ENCODE measurements at regions not wholly inside any gene's neighbourhood (a gene's known extent, or its start where the extent isn't known, plus 50 kb on each side); places are given as distances from the start of the nearest gene placed in this dataset.

GRCh38 chr1:201614262-201615015 lies 75.5 kb downstream of the NAV1 start:
- no peak overlapping the region for H3K4me3 ChIP-seq (ENCODE audit: low read length)
- DNase-seq: peak; percentile 54 to 82 (median 78)
- 20% methylated on average over 22 of the region's 22 CpGs for WGBS

GRCh38 chr1:201617157-201617556 lies 78.2 kb downstream of the NAV1 start:
- ATAC-seq: no peak
- WGBS: 80% methylated on average over 3 of the region's 3 CpGs
- H3K27ac ChIP-seq (ENCODE audit: low read length): no peak overlapping the region
- no peaks in the 10 kb centered on the region for H3K4me1 ChIP-seq (ENCODE audit: control insufficient read depth, insufficient read depth, low read length)
- DNase-seq: no peak
- intact Hi-C loops (cut with DNase I): no loop called here
- no peaks in the 10 kb centered on the region for H3K9me3 ChIP-seq (ENCODE audit: control insufficient read depth, low read length)
- no peak overlapping the region for H3K4me3 ChIP-seq (ENCODE audit: low read length)
- no peaks in the 10 kb centered on the region for H3K27me3 ChIP-seq (ENCODE audit: control insufficient read depth, insufficient read depth)

More at GRCh38 chr1:201614262-201615015, 75.5 kb downstream of the NAV1 start:
- peaks cover 9% of the 10 kb centered on the region for H3K4me1 ChIP-seq (ENCODE audit: control insufficient read depth, insufficient read depth, low read length)
- no peak overlapping the region for H3K27ac ChIP-seq (ENCODE audit: low read length)
- intact Hi-C loops (cut with DNase I): no loop called here
- H3K27me3 ChIP-seq (ENCODE audit: control insufficient read depth, insufficient read depth): no peaks in the 10 kb centered on the region
- ATAC-seq: peak; percentile 77 to 82
- no peaks in the 10 kb centered on the region for H3K9me3 ChIP-seq (ENCODE audit: control insufficient read depth, low read length)

- intact Hi-C loops (cut with DNase I): no loop called here
- Histone ChIP-seq H3K4me1 (ENCODE audit: control insufficient read depth, insufficient read depth, low read length) (no peaks in the 10 kb centered on the region), H3K4me3 (ENCODE audit: low read length) (no peak overlapping the region), H3K27ac (ENCODE audit: low read length) (no peak overlapping the region), H3K9me3 (ENCODE audit: control insufficient read depth, low read length) (no peaks in the 10 kb centered on the region), H3K27me3 (ENCODE audit: control insufficient read depth, insufficient read depth) (no peaks in the 10 kb centered on the region)
- 75% methylated on average over 3 of the region's 3 CpGs for WGBS
- ATAC-seq (no peak), DNase-seq (peak in 1 of 3 donors; percentile 15)
Measured at GRCh38 chr1:201618389-201618788, 79.5 kb downstream of the NAV1 start.

GRCh38 chr1:201618905-201619304 lies 80.0 kb downstream of the NAV1 start:
- WGBS: 86% methylated on average over 5 of the region's 5 CpGs
- no peaks in the 10 kb centered on the region for H3K9me3 ChIP-seq (ENCODE audit: control insufficient read depth, low read length)
- no peak overlapping the region for H3K4me3 ChIP-seq (ENCODE audit: low read length)
- no peak for ATAC-seq
- DNase-seq: peak in 1 of 3 donors; percentile 18
- no peaks in the 10 kb centered on the region for H3K4me1 ChIP-seq (ENCODE audit: control insufficient read depth, insufficient read depth, low read length)
- intact Hi-C loops (cut with DNase I): no loop called here
- H3K27me3 ChIP-seq (ENCODE audit: control insufficient read depth, insufficient read depth): no peaks in the 10 kb centered on the region
- H3K27ac ChIP-seq (ENCODE audit: low read length): no peak overlapping the region

GRCh38 chr1:201619513-201619912 lies 80.6 kb downstream of the NAV1 start:
- intact Hi-C loops (cut with DNase I): no loop called here
- H3K9me3 ChIP-seq (ENCODE audit: control insufficient read depth, low read length): no peaks in the 10 kb centered on the region
- H3K27me3 ChIP-seq (ENCODE audit: control insufficient read depth, insufficient read depth): no peaks in the 10 kb centered on the region
- no peak for ATAC-seq
- no peaks in the 10 kb centered on the region for H3K4me1 ChIP-seq (ENCODE audit: control insufficient read depth, insufficient read depth, low read length)
- H3K4me3 ChIP-seq (ENCODE audit: low read length): no peak overlapping the region
- H3K27ac ChIP-seq (ENCODE audit: low read length): no peak overlapping the region
- peak in 1 of 3 donors; percentile 5 for DNase-seq
- WGBS: 92% methylated on average over 1 of the region's 1 CpG

- Histone ChIP-seq H3K27me3 (ENCODE audit: control insufficient read depth, insufficient read depth) (no peaks in the 10 kb centered on the region), H3K9me3 (ENCODE audit: control insufficient read depth, low read length) (no peaks in the 10 kb centered on the region), H3K4me1 (ENCODE audit: control insufficient read depth, insufficient read depth, low read length) (peaks cover 2% of the 10 kb centered on the region), H3K4me3 (ENCODE audit: low read length) (no peak overlapping the region), H3K27ac (ENCODE audit: low read length) (no peak overlapping the region)
- DNase-seq: peak in 1 of 3 donors; percentile 3
- 80% methylated on average over 4 of the region's 4 CpGs for WGBS
- intact Hi-C loops (cut with DNase I): no loop called here
- no peak for ATAC-seq
Measured at GRCh38 chr1:201622353-201622752, 83.4 kb downstream of the NAV1 start.

- H3K27me3 ChIP-seq (ENCODE audit: control insufficient read depth, insufficient read depth): no peaks in the 10 kb centered on the region
- H3K4me3 ChIP-seq (ENCODE audit: low read length): no peak overlapping the region
- whole genome bisulfite sequencing: 93% methylated on average over 15 of the region's 15 CpGs
- peaks cover 2% of the 10 kb centered on the region for H3K4me1 ChIP-seq (ENCODE audit: control insufficient read depth, insufficient read depth, low read length)
- intact Hi-C loops (cut with DNase I): no loop called here
- ATAC-seq (no peak), DNase-seq (peak in 1 of 3 donors; percentile 20)
- H3K9me3 ChIP-seq (ENCODE audit: control insufficient read depth, low read length): no peaks in the 10 kb centered on the region
- H3K27ac ChIP-seq (ENCODE audit: low read length): no peak overlapping the region
Measured at GRCh38 chr1:201622824-201623223, 83.9 kb downstream of the NAV1 start.

GRCh38 chr1:201624741-201625225 lies 85.9 kb downstream of the NAV1 start:
- DNase-seq (no peak), ATAC-seq (no peak)
- intact Hi-C loops (cut with DNase I): no loop called here
- Histone ChIP-seq H3K27ac (ENCODE audit: low read length) (no peak overlapping the region), H3K4me3 (ENCODE audit: low read length) (no peak overlapping the region), H3K27me3 (ENCODE audit: control insufficient read depth, insufficient read depth) (no peaks in the 10 kb centered on the region), H3K4me1 (ENCODE audit: control insufficient read depth, insufficient read depth, low read length) (peaks cover 5% of the 10 kb centered on the region), H3K9me3 (ENCODE audit: control insufficient read depth, low read length) (no peaks in the 10 kb centered on the region)
- 77% methylated on average over 4 of the region's 4 CpGs for WGBS

- H3K27me3 ChIP-seq (ENCODE audit: control insufficient read depth, insufficient read depth): no peaks in the 10 kb centered on the region
- H3K4me1 ChIP-seq (ENCODE audit: control insufficient read depth, insufficient read depth, low read length): peaks cover 6% of the 10 kb centered on the region
- DNase-seq: no peak
- H3K27ac ChIP-seq (ENCODE audit: low read length): no peak overlapping the region
- no peak overlapping the region for H3K4me3 ChIP-seq (ENCODE audit: low read length)
- WGBS: 59% methylated on average over 3 of the region's 3 CpGs
- H3K9me3 ChIP-seq (ENCODE audit: control insufficient read depth, low read length): no peaks in the 10 kb centered on the region
- peak in 1 of 2 donors; percentile 51 for ATAC-seq
- intact Hi-C loops (cut with DNase I): no loop called here
Measured at GRCh38 chr1:201625226-201625761, 86.4 kb downstream of the NAV1 start.

GRCh38 chr1:201625851-201626251 lies 86.9 kb downstream of the NAV1 start:
- no peaks in the 10 kb centered on the region for H3K27me3 ChIP-seq (ENCODE audit: control insufficient read depth, insufficient read depth)
- H3K4me3 ChIP-seq (ENCODE audit: low read length): no peak overlapping the region
- DNase-seq (peak in 1 of 3 donors; percentile 29), ATAC-seq (no peak)
- no peak overlapping the region for H3K27ac ChIP-seq (ENCODE audit: low read length)
- WGBS: 97% methylated on average over 3 of the region's 3 CpGs
- H3K4me1 ChIP-seq (ENCODE audit: control insufficient read depth, insufficient read depth, low read length): peaks cover 8% of the 10 kb centered on the region
- H3K9me3 ChIP-seq (ENCODE audit: control insufficient read depth, low read length): no peaks in the 10 kb centered on the region
- intact Hi-C loops (cut with DNase I): no loop called here

GRCh38 chr1:201626629-201627275 lies 87.8 kb downstream of the NAV1 start:
- no peak for ATAC-seq
- intact Hi-C loops (cut with DNase I): no loop called here
- peak in 1 of 3 donors; percentile 38 for DNase-seq
- Histone ChIP-seq H3K27me3 (ENCODE audit: control insufficient read depth, insufficient read depth) (no peaks in the 10 kb centered on the region), H3K4me3 (ENCODE audit: low read length) (no peak overlapping the region), H3K4me1 (ENCODE audit: control insufficient read depth, insufficient read depth, low read length) (peaks cover 8% of the 10 kb centered on the region), H3K9me3 (ENCODE audit: control insufficient read depth, low read length) (no peaks in the 10 kb centered on the region), H3K27ac (ENCODE audit: low read length) (no peak overlapping the region)
- WGBS: 85% methylated on average over 4 of the region's 4 CpGs
